H9 (cell line): ENCODE measurements at regions not wholly inside any gene's neighbourhood (a gene's known extent, or its start where the extent isn't known, plus 50 kb on each side); places are given as distances from the start of the nearest gene placed in this dataset.

ENCODE experiments used
- DNase-seq: peaks from one replicate; pipeline ENCODE4 v3.0.0-alpha.2; 2017
- H2AFZ ChIP-seq: one replicate; pipeline ENCODE4 v1.6.1; 2013; ENCODE audit warnings: mild to moderate bottlenecking, low read length, control low read depth, moderate library complexity
- H2AK5ac ChIP-seq: 2 replicates; pipeline ENCODE4 v1.6.1; 2013; ENCODE audit warnings: low read length, control low read depth, mixed read lengths; ENCODE audit not compliant: insufficient read length
- H2BK120ac ChIP-seq: one replicate; pipeline ENCODE4 v1.6.1; 2013; ENCODE audit warnings: low read depth, mild to moderate bottlenecking, low read length, control low read depth, inconsistent platforms; ENCODE audit not compliant: poor library complexity, severe bottlenecking
- H2BK12ac ChIP-seq: 2 replicates; pipeline ENCODE4 v1.6.1; 2013; ENCODE audit warnings: low read length, control low read depth, mixed read lengths, low read depth; ENCODE audit not compliant: insufficient read length
- H2BK15ac ChIP-seq: 2 replicates; pipeline ENCODE4 v1.6.1; 2013; ENCODE audit warnings: low read depth, low read length, control low read depth
- H2BK20ac ChIP-seq: one replicate; pipeline ENCODE4 v1.6.1; 2013; ENCODE audit warnings: low read depth, mild to moderate bottlenecking, low read length, control low read depth, inconsistent platforms; ENCODE audit not compliant: poor library complexity, severe bottlenecking
- H2BK5ac ChIP-seq: 2 replicates; pipeline ENCODE4 v1.6.1; 2013; ENCODE audit warnings: low read length, control low read depth, mixed read lengths; ENCODE audit not compliant: insufficient read length
- H3K14ac ChIP-seq: 2 replicates; pipeline ENCODE4 v1.6.1; 2013; ENCODE audit warnings: low read length, control low read depth; ENCODE audit not compliant: insufficient read depth
- H3K18ac ChIP-seq: 2 replicates; pipeline ENCODE4 v1.6.1; 2013; ENCODE audit warnings: low read depth, mild to moderate bottlenecking, mixed read lengths, low read length, control low read depth; ENCODE audit not compliant: insufficient read length
- H3K23ac ChIP-seq: 2 replicates; pipeline ENCODE4 v1.6.1; 2013; ENCODE audit warnings: low read length, control low read depth, mixed read lengths, low read depth; ENCODE audit not compliant: insufficient read length
- H3K23me2 ChIP-seq: 2 replicates; pipeline ENCODE4 v1.6.1; 2013; ENCODE audit warnings: low read depth, mild to moderate bottlenecking, mixed read lengths, low read length, control low read depth; ENCODE audit not compliant: insufficient read length, poor library complexity, severe bottlenecking
- H3K27ac ChIP-seq: 2 replicates; pipeline ENCODE4 v1.5.1; 2013; ENCODE audit warnings: low read length, control low read depth, mixed read lengths, low read depth; ENCODE audit not compliant: insufficient read length
- H3K27me3 ChIP-seq: 2 replicates; pipeline ENCODE4 v1.6.1; 2013; ENCODE audit warnings: low read length, control low read depth, inconsistent platforms; ENCODE audit not compliant: insufficient read depth
- H3K4ac ChIP-seq: 2 replicates; pipeline ENCODE4 v1.6.1; 2013; ENCODE audit warnings: low read depth, mild to moderate bottlenecking, control low read depth, inconsistent platforms, low read length, moderate library complexity
- H3K4me1 ChIP-seq: 2 replicates; pipeline ENCODE4 v1.6.1; 2013; ENCODE audit warnings: low read length, control low read depth, inconsistent platforms; ENCODE audit not compliant: insufficient read depth
- H3K4me2 ChIP-seq: 2 replicates; pipeline ENCODE4 v1.6.1; 2013; ENCODE audit warnings: low read length, control low read depth, mixed read lengths; ENCODE audit not compliant: insufficient read length, insufficient read depth
- H3K56ac ChIP-seq: 2 replicates; pipeline ENCODE4 v1.6.1; 2013; ENCODE audit warnings: low read depth, mild to moderate bottlenecking, mixed read lengths, low read length, control low read depth; ENCODE audit not compliant: insufficient read length
- H3K79me1 ChIP-seq: 2 replicates; pipeline ENCODE4 v1.6.1; 2013; ENCODE audit warnings: low read depth, mild to moderate bottlenecking, moderate library complexity, low read length, control low read depth, inconsistent platforms; ENCODE audit not compliant: insufficient read depth, poor library complexity, severe bottlenecking
- H3K79me2 ChIP-seq: 2 replicates; pipeline ENCODE4 v1.6.1; 2013; ENCODE audit warnings: low read length, control low read depth, inconsistent platforms; ENCODE audit not compliant: insufficient read depth
- H3K9ac ChIP-seq: 2 replicates; pipeline ENCODE4 v1.6.1; 2013; ENCODE audit warnings: low read length, control low read depth, mixed read lengths; ENCODE audit not compliant: insufficient read length; ENCODE audit errors: extremely low read depth
- H3K9me3 ChIP-seq: one replicate; pipeline ENCODE4 v1.6.1; 2013; ENCODE audit warnings: low read depth, low read length, inconsistent platforms; ENCODE audit not compliant: control insufficient read depth
- H3T11ph ChIP-seq: one replicate; pipeline ENCODE4 v1.6.1; 2013; ENCODE audit warnings: mild to moderate bottlenecking, low read length, control low read depth, inconsistent platforms
- H4K20me1 ChIP-seq: one replicate; pipeline ENCODE4 v1.6.1; 2013; ENCODE audit not compliant: control insufficient read depth, insufficient read length, insufficient read depth
- H4K5ac ChIP-seq: 2 replicates; pipeline ENCODE4 v1.6.1; 2013; ENCODE audit warnings: low read depth, mild to moderate bottlenecking, mixed read lengths, low read length, control low read depth; ENCODE audit not compliant: insufficient read length
- H4K8ac ChIP-seq: replicated peaks from 2 replicates; pipeline ENCODE4 v1.6.1; 2013; ENCODE audit warnings: low read length, control low read depth, mixed read lengths, low read depth; ENCODE audit not compliant: insufficient read length
- H4K91ac ChIP-seq: 2 replicates; pipeline ENCODE4 v1.6.1; 2013; ENCODE audit warnings: low read depth, mild to moderate bottlenecking, moderate library complexity, mixed read lengths, low read length, control low read depth; ENCODE audit not compliant: insufficient read length
- H3K27ac Mint-ChIP-seq, 3 experiments: 2 replicates in 2 of 3; 3 replicates in 1 of 3; pipeline ENCODE4 v1.8.0; 2020 to 2021; ENCODE audit warnings: mixed read lengths in 3 of 3, mild to moderate bottlenecking in 1 of 3, moderate library complexity in 1 of 3
- H3K27me3 Mint-ChIP-seq: 2 replicates; pipeline ENCODE4 v1.8.0; 2021; ENCODE audit warnings: low read depth, mild to moderate bottlenecking, moderate library complexity, mixed read lengths
- H3K36me3 Mint-ChIP-seq, 3 experiments: 2 replicates in 2 of 3; 3 replicates in 1 of 3; pipeline ENCODE4 v1.8.0; 2020 to 2021; ENCODE audit warnings: low read depth in 3 of 3, mixed read lengths in 3 of 3; ENCODE audit not compliant: insufficient read depth in 1 of 3
- H3K4me1 Mint-ChIP-seq, 2 experiments: 2 replicates each; pipeline ENCODE4 v1.8.0; 2020; ENCODE audit warnings: mixed read lengths in 2 of 2
- H3K4me3 Mint-ChIP-seq, 2 experiments: 2 replicates in 1 of 2; 3 replicates in 1 of 2; pipeline ENCODE4 v1.8.0; 2020 to 2021; ENCODE audit warnings: mild to moderate bottlenecking in 2 of 2, mixed read lengths in 2 of 2, moderate library complexity in 1 of 2
- H3K9me3 Mint-ChIP-seq, 2 experiments: 2 replicates in 1 of 2; 3 replicates in 1 of 2; pipeline ENCODE4 v1.8.0; 2020; ENCODE audit warnings: mild to moderate bottlenecking in 2 of 2, mixed read lengths in 2 of 2, moderate library complexity in 1 of 2
- TF ChIP-seq, protein P1 (sequence below): fragments of 200-600 bp; sonication (generic); conservative IDR thresholded peaks from 3 replicates; pipeline ENCODE4 v1.8.0; 2021; ENCODE audit warnings: antibody characterized with exemption, mild to moderate bottlenecking

DNA sequence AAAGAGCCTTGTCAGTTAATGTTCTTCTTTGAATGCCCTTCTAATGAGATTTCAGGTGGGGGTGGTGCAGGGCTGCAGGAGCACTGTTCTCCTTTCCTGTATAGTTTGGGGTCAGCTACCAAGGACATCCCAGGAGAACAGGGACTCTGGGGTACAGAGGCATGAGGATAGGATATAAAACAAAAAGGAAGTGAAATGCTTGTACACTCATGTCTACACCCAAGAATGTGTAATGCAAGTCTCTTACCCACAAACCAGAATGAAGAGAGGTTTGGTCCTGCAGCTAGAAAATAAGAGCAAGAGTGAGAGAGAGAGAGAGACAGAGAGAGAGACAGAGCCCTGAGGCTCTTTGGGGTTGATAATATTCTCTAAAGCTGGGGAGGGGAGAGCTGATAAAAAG lies 151.8 kb upstream of the KCTD1 start:
- no peak overlapping the region for H4K5ac ChIP-seq
- no peaks in the 10 kb centered on the region for H3K79me1 ChIP-seq
- Mint-ChIP-seq H3K36me3 (no peaks in the 10 kb centered on the region), H3K27me3 (peaks cover 58% of the 10 kb centered on the region), H3K4me3 (no peak overlapping the region), H3K9me3 (no peaks in the 10 kb centered on the region; a peak in 2 of 5 replicates), H3K27ac (no peak overlapping the region), H3K4me1 (peaks cover 0 to 11% of the 10 kb centered on the region in 2 experiments; a peak in 3 of 4 replicates)
- no peak overlapping the region for H2AFZ ChIP-seq
- no peak overlapping the region for H3K56ac ChIP-seq
- no peak overlapping the region for H2BK5ac ChIP-seq
- no peak overlapping the region for H2BK15ac ChIP-seq
- no peak overlapping the region for H4K8ac ChIP-seq
- no peaks in the 10 kb centered on the region for H3K79me2 ChIP-seq
- no peak overlapping the region for H3K4me2 ChIP-seq
- H2BK120ac ChIP-seq, result no peak overlapping the region
- H3K23me2 ChIP-seq, result no peaks in the 10 kb centered on the region
- H3K27me3 ChIP-seq, result peaks cover 22% of the 10 kb centered on the region; the same call in 1 of the 2 replicates
- H2BK12ac ChIP-seq, result no peak overlapping the region
- DNase-seq, result no peak
- no peak overlapping the region for H3K23ac ChIP-seq
- no peak overlapping the region for H3K27ac ChIP-seq
- no peak overlapping the region for H3T11ph ChIP-seq
- no peak overlapping the region for H4K91ac ChIP-seq
- H4K20me1 ChIP-seq, result no peaks in the 10 kb centered on the region
- H2AK5ac ChIP-seq, result no peak overlapping the region
- H3K18ac ChIP-seq, result no peak overlapping the region
- no peaks in the 10 kb centered on the region for H3K9me3 ChIP-seq
- no peak overlapping the region for H3K9ac ChIP-seq
- TF ChIP-seq, protein P1, sequence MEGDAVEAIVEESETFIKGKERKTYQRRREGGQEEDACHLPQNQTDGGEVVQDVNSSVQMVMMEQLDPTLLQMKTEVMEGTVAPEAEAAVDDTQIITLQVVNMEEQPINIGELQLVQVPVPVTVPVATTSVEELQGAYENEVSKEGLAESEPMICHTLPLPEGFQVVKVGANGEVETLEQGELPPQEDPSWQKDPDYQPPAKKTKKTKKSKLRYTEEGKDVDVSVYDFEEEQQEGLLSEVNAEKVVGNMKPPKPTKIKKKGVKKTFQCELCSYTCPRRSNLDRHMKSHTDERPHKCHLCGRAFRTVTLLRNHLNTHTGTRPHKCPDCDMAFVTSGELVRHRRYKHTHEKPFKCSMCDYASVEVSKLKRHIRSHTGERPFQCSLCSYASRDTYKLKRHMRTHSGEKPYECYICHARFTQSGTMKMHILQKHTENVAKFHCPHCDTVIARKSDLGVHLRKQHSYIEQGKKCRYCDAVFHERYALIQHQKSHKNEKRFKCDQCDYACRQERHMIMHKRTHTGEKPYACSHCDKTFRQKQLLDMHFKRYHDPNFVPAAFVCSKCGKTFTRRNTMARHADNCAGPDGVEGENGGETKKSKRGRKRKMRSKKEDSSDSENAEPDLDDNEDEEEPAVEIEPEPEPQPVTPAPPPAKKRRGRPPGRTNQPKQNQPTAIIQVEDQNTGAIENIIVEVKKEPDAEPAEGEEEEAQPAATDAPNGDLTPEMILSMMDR, result no peak
- no peaks in the 10 kb centered on the region for H3K4me1 ChIP-seq
- H2BK20ac ChIP-seq, result no peak overlapping the region
- H3K14ac ChIP-seq, result no peak overlapping the region
- H3K4ac ChIP-seq, result no peak overlapping the region
